22Rv1 (cell line): ENCODE measurements at regions not wholly inside any gene's neighbourhood (a gene's known extent, or its start where the extent isn't known, plus 50 kb on each side); places are given as distances from the start of the nearest gene placed in this dataset.

Experiments
- H3K27ac ChIP-seq: fragments of 450-650 bp; 2 replicates; pipeline ENCODE4 v1.5.1; 2017
- CTCF ChIP-seq: fragments of 450-650 bp; IDR thresholded peaks from 2 replicates; pipeline ENCODE4 v1.5.1; 2017; ENCODE audit warnings: mild to moderate bottlenecking
- ZFX ChIP-seq: fragments of 450-650 bp; IDR thresholded peaks from 2 replicates; pipeline ENCODE4 v1.6.1; 2017; ENCODE audit warnings: antibody characterized with exemption, borderline replicate concordance

GRCh38 chr7:67947646-67948045, 951.0 kb downstream of the TYW1 start:
- TF ChIP-seq ZFX, result no peak
- TF ChIP-seq CTCF, result no peak
- H3K27ac ChIP-seq, result no peak overlapping the region

- no peak overlapping the region for H3K27ac ChIP-seq
Observed at GRCh38 chr7:67950321-67951083, 953.9 kb downstream of the TYW1 start.

GRCh38 chr7:67955061-67955460, 958.4 kb downstream of the TYW1 start:
- H3K27ac ChIP-seq, result no peak overlapping the region
- TF ChIP-seq CTCF, result no peak
- no peak for TF ChIP-seq ZFX

More at GRCh38 chr7:67950321-67951083, 953.9 kb downstream of the TYW1 start:
- no peak for TF ChIP-seq ZFX
- TF ChIP-seq CTCF, result no peak

GRCh38 chr7:67962863-67963262, 966.2 kb downstream of the TYW1 start:
- TF ChIP-seq ZFX, result no peak
- TF ChIP-seq CTCF, result no peak
- no peak overlapping the region for H3K27ac ChIP-seq

- TF ChIP-seq CTCF, result no peak
- no peak for TF ChIP-seq ZFX
- H3K27ac ChIP-seq, result no peak overlapping the region
Observed at GRCh38 chr7:67976490-67976889, 979.9 kb downstream of the TYW1 start.

- no peak for TF ChIP-seq ZFX
- TF ChIP-seq CTCF, result no peak
Observed at GRCh38 chr7:67983486-67983885, 986.9 kb downstream of the TYW1 start.

GRCh38 chr7:67984326-67984725, 987.7 kb downstream of the TYW1 start:
- TF ChIP-seq CTCF, result no peak
- TF ChIP-seq ZFX, result no peak

More at GRCh38 chr7:67983486-67983885, 986.9 kb downstream of the TYW1 start:
- no peak overlapping the region for H3K27ac ChIP-seq

More at GRCh38 chr7:67984326-67984725, 987.7 kb downstream of the TYW1 start:
- H3K27ac ChIP-seq, result no peak overlapping the region
